K562 (cell line): ENCODE measurements at regions not wholly inside any gene's neighbourhood (a gene's known extent, or its start where the extent isn't known, plus 50 kb on each side); places are given as distances from the start of the nearest gene placed in this dataset.

Experiments used
- BRD4 ChIP-seq: fragments of 200-600 bp; sonication (generic); IDR thresholded peaks from 2 replicates; pipeline ENCODE4 v1.6.1; 2017; ENCODE audit warnings: inconsistent platforms
- ETV1 ChIP-seq: fragments of 450-650 bp; conservative IDR thresholded peaks from 2 replicates; pipeline ENCODE4 v1.6.1; 2016; ENCODE audit warnings: missing genetic modification characterization, control low read depth, low read depth, missing compliant biosample characterization
- GABPA ChIP-seq: fragments of 200-800 bp; sonication (Bioruptor generic); conservative IDR thresholded peaks from 2 replicates; pipeline ENCODE4 v1.6.1; 2016; ENCODE audit warnings: low read depth, missing genetic modification characterization, missing compliant biosample characterization
- HDAC1 ChIP-seq, 2 experiments: fragments of 450-650 bp; IDR thresholded peaks; 2 replicates each; pipeline ENCODE4 v1.6.1; 2016 to 2017; ENCODE audit warnings: inconsistent platforms in 1 of 2, mild to moderate bottlenecking in 1 of 2, moderate library complexity in 1 of 2
- HIVEP1 ChIP-seq: fragments of 250-450 bp; sonication (Bioruptor Pico); IDR thresholded peaks from 2 replicates; pipeline ENCODE4 v1.4.0; 2020; ENCODE audit warnings: mild to moderate bottlenecking
- L3MBTL2 ChIP-seq: fragments of 450-650 bp; IDR thresholded peaks from 2 replicates; pipeline ENCODE4 v1.6.1; 2016; ENCODE audit warnings: mild to moderate bottlenecking, moderate library complexity
- POLR2AphosphoS2 ChIP-seq: IDR thresholded peaks from 2 replicates; pipeline ENCODE4 v1.6.1; 2012; ENCODE audit warnings: low read length, improper control_type of control experiment
- RFX7 ChIP-seq: fragments of 250-450 bp; sonication (Bioruptor Pico); IDR thresholded peaks from 2 replicates; pipeline ENCODE4 v1.5.1; 2021; ENCODE audit warnings: mild to moderate bottlenecking
- SAFB2 ChIP-seq: fragments of 200-400 bp; formaldehyde crosslinking; IDR thresholded peaks from 2 replicates; pipeline ENCODE4 v1.6.1; 2018; ENCODE audit warnings: borderline replicate concordance, low read length, low read depth, moderate library complexity; ENCODE audit not compliant: severe bottlenecking
- SAP30 ChIP-seq: fragments of 200-600 bp; sonication (generic); IDR thresholded peaks from 2 replicates; pipeline ENCODE4 v1.6.1; 2012; ENCODE audit warnings: borderline replicate concordance, low read depth, mild to moderate bottlenecking, moderate library complexity, low read length, control low read depth, inconsistent platforms; ENCODE audit not compliant: insufficient read depth, poor library complexity, severe bottlenecking
- SMAD2 ChIP-seq: fragments of 150-350 bp; IDR thresholded peaks from 2 replicates; pipeline ENCODE4 v1.6.1; 2014; ENCODE audit warnings: low read depth, mild to moderate bottlenecking, low read length
- ZC3H8 ChIP-seq: fragments of 450-650 bp; IDR thresholded peaks from 2 replicates; pipeline ENCODE4 v1.6.1; 2017
- ZFX ChIP-seq: sonication (generic); formaldehyde crosslinking; IDR thresholded peaks from 2 replicates; pipeline ENCODE4 v1.8.0; 2022; ENCODE audit warnings: mild to moderate bottlenecking, missing genetic modification reagents, moderate library complexity
- ZNF121 ChIP-seq: sonication (generic); formaldehyde crosslinking; conservative IDR thresholded peaks from 2 replicates; pipeline ENCODE4 v1.8.0; 2022; ENCODE audit warnings: missing genetic modification reagents
- ZNF146 ChIP-seq: IDR thresholded peaks from one replicate; pipeline ENCODE4 v1.6.1; 2018; ENCODE audit warnings: missing compliant biosample characterization; ENCODE audit not compliant: unreplicated experiment
- ZNF41 ChIP-seq: fragments of 250-450 bp; sonication (Bioruptor Pico); conservative IDR thresholded peaks from 2 replicates; pipeline ENCODE4 v1.4.0; 2020; ENCODE audit warnings: mild to moderate bottlenecking
- ZNF583 ChIP-seq: fragments of 250-450 bp; sonication (Bioruptor Pico); IDR thresholded peaks from 2 replicates; pipeline ENCODE4 v1.4.0; 2020
- ZNF707 ChIP-seq: fragments of 250-450 bp; sonication (Bioruptor Pico); conservative IDR thresholded peaks from 2 replicates; pipeline ENCODE4 v1.8.0; 2022; ENCODE audit warnings: inconsistent platforms, mild to moderate bottlenecking, moderate library complexity
- TF ChIP-seq, protein P1 (sequence below): sonication (generic); formaldehyde crosslinking; IDR thresholded peaks from 2 replicates; pipeline ENCODE4 v1.8.1; 2023; ENCODE audit warnings: missing genetic modification reagents, mild to moderate bottlenecking, borderline replicate concordance
- TF ChIP-seq, protein P2 (sequence below): fragments of 250-450 bp; sonication (Bioruptor Pico); IDR thresholded peaks from 2 replicates; pipeline ENCODE4 v1.5.0; 2021
- TF ChIP-seq, protein P3 (sequence below), 2 experiments: fragments of 450-650 bp; IDR thresholded peaks; 2 replicates each; pipeline ENCODE4 v1.6.1; 2016
- TF ChIP-seq, protein P4 (sequence below): fragments of 250-450 bp; sonication (Bioruptor Pico); IDR thresholded peaks from 2 replicates; pipeline ENCODE4 v1.5.0; 2022; ENCODE audit warnings: mild to moderate bottlenecking

DNA sequence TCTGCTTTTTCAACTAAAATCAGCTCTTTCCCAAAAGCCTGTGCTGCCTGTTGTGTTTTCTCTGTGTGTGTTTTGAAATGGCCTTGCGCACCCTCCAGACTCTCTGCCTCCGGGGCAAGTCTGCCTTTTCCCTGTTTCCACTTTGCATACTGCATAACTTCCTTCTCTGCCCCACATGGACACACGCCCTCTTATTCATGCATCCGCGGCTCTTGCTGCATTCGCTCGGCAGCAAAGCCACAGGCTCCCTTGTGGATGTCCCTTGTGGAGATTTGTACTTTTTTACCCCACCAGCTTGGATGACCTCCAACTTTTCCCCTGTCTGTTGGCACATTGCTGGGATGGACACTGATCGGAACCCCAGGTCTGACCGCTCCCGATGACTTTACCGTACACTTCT, 147.6 kb downstream of the ADSS2 start (continued):
- TF ChIP-seq, protein P1, sequence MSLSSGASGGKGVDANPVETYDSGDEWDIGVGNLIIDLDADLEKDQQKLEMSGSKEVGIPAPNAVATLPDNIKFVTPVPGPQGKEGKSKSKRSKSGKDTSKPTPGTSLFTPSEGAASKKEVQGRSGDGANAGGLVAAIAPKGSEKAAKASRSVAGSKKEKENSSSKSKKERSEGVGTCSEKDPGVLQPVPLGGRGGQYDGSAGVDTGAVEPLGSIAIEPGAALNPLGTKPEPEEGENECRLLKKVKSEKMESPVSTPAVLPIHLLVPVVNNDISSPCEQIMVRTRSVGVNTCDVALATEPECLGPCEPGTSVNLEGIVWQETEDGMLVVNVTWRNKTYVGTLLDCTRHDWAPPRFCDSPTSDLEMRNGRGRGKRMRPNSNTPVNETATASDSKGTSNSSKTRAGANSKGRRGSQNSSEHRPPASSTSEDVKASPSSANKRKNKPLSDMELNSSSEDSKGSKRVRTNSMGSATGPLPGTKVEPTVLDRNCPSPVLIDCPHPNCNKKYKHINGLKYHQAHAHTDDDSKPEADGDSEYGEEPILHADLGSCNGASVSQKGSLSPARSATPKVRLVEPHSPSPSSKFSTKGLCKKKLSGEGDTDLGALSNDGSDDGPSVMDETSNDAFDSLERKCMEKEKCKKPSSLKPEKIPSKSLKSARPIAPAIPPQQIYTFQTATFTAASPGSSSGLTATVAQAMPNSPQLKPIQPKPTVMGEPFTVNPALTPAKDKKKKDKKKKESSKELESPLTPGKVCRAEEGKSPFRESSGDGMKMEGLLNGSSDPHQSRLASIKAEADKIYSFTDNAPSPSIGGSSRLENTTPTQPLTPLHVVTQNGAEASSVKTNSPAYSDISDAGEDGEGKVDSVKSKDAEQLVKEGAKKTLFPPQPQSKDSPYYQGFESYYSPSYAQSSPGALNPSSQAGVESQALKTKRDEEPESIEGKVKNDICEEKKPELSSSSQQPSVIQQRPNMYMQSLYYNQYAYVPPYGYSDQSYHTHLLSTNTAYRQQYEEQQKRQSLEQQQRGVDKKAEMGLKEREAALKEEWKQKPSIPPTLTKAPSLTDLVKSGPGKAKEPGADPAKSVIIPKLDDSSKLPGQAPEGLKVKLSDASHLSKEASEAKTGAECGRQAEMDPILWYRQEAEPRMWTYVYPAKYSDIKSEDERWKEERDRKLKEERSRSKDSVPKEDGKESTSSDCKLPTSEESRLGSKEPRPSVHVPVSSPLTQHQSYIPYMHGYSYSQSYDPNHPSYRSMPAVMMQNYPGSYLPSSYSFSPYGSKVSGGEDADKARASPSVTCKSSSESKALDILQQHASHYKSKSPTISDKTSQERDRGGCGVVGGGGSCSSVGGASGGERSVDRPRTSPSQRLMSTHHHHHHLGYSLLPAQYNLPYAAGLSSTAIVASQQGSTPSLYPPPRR: no peak
- TF ChIP-seq, protein P2, sequence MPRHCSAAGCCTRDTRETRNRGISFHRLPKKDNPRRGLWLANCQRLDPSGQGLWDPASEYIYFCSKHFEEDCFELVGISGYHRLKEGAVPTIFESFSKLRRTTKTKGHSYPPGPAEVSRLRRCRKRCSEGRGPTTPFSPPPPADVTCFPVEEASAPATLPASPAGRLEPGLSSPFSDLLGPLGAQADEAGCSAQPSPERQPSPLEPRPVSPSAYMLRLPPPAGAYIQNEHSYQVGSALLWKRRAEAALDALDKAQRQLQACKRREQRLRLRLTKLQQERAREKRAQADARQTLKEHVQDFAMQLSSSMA (CRISPR knock-in tag): 0 out of 2 replicates have a peak, but pooled peaks have one; percentile 11
- no peak for TF ChIP-seq ZC3H8
- no peak for TF ChIP-seq ETV1
- TF ChIP-seq L3MBTL2: no peak
- TF ChIP-seq RFX7 (CRISPR knock-in tag): no peak
- TF ChIP-seq SMAD2: no peak
- TF ChIP-seq, protein P3, sequence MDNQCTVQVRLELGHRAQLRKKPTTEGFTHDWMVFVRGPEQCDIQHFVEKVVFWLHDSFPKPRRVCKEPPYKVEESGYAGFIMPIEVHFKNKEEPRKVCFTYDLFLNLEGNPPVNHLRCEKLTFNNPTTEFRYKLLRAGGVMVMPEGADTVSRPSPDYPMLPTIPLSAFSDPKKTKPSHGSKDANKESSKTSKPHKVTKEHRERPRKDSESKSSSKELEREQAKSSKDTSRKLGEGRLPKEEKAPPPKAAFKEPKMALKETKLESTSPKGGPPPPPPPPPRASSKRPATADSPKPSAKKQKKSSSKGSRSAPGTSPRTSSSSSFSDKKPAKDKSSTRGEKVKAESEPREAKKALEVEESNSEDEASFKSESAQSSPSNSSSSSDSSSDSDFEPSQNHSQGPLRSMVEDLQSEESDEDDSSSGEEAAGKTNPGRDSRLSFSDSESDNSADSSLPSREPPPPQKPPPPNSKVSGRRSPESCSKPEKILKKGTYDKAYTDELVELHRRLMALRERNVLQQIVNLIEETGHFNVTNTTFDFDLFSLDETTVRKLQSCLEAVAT (IDR thresholded peaks at IDR 0.05): peak in 1 of 2 experiments; percentile 96; a peak in 2 of 4 replicates
- TF ChIP-seq ZNF583 (CRISPR knock-in tag): peak; percentile 46; the same call in 1 of the 2 replicates
- TF ChIP-seq, protein P4, sequence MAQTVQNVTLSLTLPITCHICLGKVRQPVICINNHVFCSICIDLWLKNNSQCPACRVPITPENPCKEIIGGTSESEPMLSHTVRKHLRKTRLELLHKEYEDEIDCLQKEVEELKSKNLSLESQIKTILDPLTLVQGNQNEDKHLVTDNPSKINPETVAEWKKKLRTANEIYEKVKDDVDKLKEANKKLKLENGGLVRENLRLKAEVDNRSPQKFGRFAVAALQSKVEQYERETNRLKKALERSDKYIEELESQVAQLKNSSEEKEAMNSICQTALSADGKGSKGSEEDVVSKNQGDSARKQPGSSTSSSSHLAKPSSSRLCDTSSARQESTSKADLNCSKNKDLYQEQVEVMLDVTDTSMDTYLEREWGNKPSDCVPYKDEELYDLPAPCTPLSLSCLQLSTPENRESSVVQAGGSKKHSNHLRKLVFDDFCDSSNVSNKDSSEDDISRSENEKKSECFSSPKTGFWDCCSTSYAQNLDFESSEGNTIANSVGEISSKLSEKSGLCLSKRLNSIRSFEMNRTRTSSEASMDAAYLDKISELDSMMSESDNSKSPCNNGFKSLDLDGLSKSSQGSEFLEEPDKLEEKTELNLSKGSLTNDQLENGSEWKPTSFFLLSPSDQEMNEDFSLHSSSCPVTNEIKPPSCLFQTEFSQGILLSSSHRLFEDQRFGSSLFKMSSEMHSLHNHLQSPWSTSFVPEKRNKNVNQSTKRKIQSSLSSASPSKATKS: no peak
- TF ChIP-seq GABPA: no peak
- no peak for TF ChIP-seq HIVEP1 (CRISPR knock-in tag)
- TF ChIP-seq ZNF707 (CRISPR knock-in tag): no peak
- no peak for TF ChIP-seq SAFB2
- TF ChIP-seq ZNF121 (CRISPR knock-in tag): no peak
- no peak for TF ChIP-seq HDAC1 (IDR thresholded peaks at IDR 0.05)
- no peak for TF ChIP-seq POLR2AphosphoS2
- TF ChIP-seq SAP30: no peak
- no peak for TF ChIP-seq ZNF146
- no peak for TF ChIP-seq BRD4
- TF ChIP-seq ZFX: peak; percentile 48; the same call in 1 of the 2 replicates
- no peak for TF ChIP-seq ZNF41 (CRISPR knock-in tag)
